HG02678 (cell line): ENCODE measurements at regions not wholly inside any gene's neighbourhood (a gene's known extent, or its start where the extent isn't known, plus 50 kb on each side); places are given as distances from the start of the nearest gene placed in this dataset.

Experiments
- ATAC-seq: cut with Tn5 transposase; IDR thresholded peaks from one replicate; pipeline ENCODE4 v1.9.1; 2021; ENCODE audit warnings: mild to moderate bottlenecking, moderate library complexity; ENCODE audit not compliant: unreplicated experiment

- no peak for ATAC-seq
Observed at GRCh38 chr6:134533991-134534390, 216.1 kb upstream of the SGK1 start.

GRCh38 chr6:134532694-134533624 is 215.0 kb upstream of the SGK1 start:
- no peak for ATAC-seq

- no peak for ATAC-seq
Observed at GRCh38 chr6:134531611-134532010, 213.7 kb upstream of the SGK1 start.

GRCh38 chr6:134531188-134531551 is 213.3 kb upstream of the SGK1 start:
- ATAC-seq, result no peak

GRCh38 chr6:134529921-134530320 is 212.0 kb upstream of the SGK1 start:
- no peak for ATAC-seq

- no peak for ATAC-seq
Observed at GRCh38 chr6:134529305-134529704, 211.4 kb upstream of the SGK1 start.

- ATAC-seq, result no peak
Observed at GRCh38 chr6:134527108-134527787, 209.3 kb upstream of the SGK1 start.

- no peak for ATAC-seq
Observed at GRCh38 chr6:134525190-134525868, 207.4 kb upstream of the SGK1 start.

GRCh38 chr6:134523903-134524650 is 206.2 kb upstream of the SGK1 start:
- ATAC-seq, result no peak

GRCh38 chr6:134523051-134523450 is 205.1 kb upstream of the SGK1 start:
- no peak for ATAC-seq

- no peak for ATAC-seq
Observed at GRCh38 chr6:134521116-134521501, 203.2 kb upstream of the SGK1 start.

GRCh38 chr6:134520181-134521115 is 202.5 kb upstream of the SGK1 start:
- ATAC-seq, result no peak

GRCh38 chr6:134519465-134519864 is 201.6 kb upstream of the SGK1 start:
- ATAC-seq, result peak; percentile 67

GRCh38 chr6:134517868-134518267 is 200.0 kb upstream of the SGK1 start:
- no peak for ATAC-seq

GRCh38 chr6:134517145-134517658 is 199.3 kb upstream of the SGK1 start:
- no peak for ATAC-seq

- ATAC-seq, result no peak
Observed at GRCh38 chr6:134516582-134516981, 198.7 kb upstream of the SGK1 start.

GRCh38 chr6:134515986-134516385 is 198.1 kb upstream of the SGK1 start:
- ATAC-seq, result no peak

- ATAC-seq, result no peak
Observed at GRCh38 chr6:134512981-134513391, 195.1 kb upstream of the SGK1 start.

GRCh38 chr6:134511984-134512683 is 194.2 kb upstream of the SGK1 start:
- no peak for ATAC-seq
